A673 (cell line): ENCODE measurements at regions not wholly inside any gene's neighbourhood (a gene's known extent, or its start where the extent isn't known, plus 50 kb on each side); places are given as distances from the start of the nearest gene placed in this dataset.

Source experiments
- EZH2 ChIP-seq: fragments of 200-600 bp; sonication (generic); IDR thresholded peaks from 2 replicates; pipeline ENCODE4 v1.6.1; 2017; ENCODE audit warnings: borderline replicate concordance, low read depth, mild to moderate bottlenecking, mixed read lengths, antibody characterized with exemption, low read length; ENCODE audit not compliant: poor library complexity, severe bottlenecking
- TF ChIP-seq, protein P1 (sequence below): fragments of 300-800, 200-600 bp; sonication (generic); conservative IDR thresholded peaks from 2 replicates; pipeline ENCODE4 v1.5.1; 2017; ENCODE audit warnings: low read depth, mild to moderate bottlenecking, antibody characterized with exemption, low read length, moderate library complexity, mixed read lengths

DNA sequence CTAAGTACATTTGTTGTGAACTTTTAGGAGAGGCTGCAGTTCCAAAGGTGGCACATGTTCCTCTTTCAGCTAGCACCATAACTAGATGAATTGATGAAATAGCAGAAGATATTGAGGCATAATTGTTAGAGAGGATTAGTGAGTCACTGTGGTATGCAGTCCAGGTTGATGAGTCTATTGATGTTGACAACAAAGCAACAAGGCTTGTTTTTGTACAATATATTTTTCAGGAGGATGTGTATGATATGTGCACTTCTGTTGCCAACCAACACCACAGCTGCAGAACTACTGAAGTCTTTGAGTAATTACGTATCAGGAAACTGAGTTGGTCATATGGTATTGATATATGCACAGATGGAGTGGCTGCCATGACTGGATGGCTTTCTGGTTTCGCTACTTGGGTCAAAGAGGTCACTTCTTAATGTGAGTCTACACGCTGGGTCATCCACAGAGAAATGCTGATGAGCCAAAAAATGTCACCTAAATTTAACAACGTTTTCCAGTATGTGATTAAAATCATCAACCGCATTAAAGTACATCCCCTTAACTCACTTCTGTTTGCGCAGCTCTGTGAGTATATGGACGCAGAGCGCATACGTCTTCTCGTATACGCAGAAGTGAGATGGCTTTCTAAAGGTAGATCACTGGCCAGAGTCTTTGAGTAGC is 261.3 kb upstream of the ANO5 start:
- TF ChIP-seq, protein P1, sequence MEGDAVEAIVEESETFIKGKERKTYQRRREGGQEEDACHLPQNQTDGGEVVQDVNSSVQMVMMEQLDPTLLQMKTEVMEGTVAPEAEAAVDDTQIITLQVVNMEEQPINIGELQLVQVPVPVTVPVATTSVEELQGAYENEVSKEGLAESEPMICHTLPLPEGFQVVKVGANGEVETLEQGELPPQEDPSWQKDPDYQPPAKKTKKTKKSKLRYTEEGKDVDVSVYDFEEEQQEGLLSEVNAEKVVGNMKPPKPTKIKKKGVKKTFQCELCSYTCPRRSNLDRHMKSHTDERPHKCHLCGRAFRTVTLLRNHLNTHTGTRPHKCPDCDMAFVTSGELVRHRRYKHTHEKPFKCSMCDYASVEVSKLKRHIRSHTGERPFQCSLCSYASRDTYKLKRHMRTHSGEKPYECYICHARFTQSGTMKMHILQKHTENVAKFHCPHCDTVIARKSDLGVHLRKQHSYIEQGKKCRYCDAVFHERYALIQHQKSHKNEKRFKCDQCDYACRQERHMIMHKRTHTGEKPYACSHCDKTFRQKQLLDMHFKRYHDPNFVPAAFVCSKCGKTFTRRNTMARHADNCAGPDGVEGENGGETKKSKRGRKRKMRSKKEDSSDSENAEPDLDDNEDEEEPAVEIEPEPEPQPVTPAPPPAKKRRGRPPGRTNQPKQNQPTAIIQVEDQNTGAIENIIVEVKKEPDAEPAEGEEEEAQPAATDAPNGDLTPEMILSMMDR, result no peak
- no peak for TF ChIP-seq EZH2
